Immature natural killer cell (primary cell): ENCODE measurements at regions not wholly inside any gene's neighbourhood (a gene's known extent, or its start where the extent isn't known, plus 50 kb on each side); places are given as distances from the start of the nearest gene placed in this dataset.

Experiments
- DNase-seq, 3 donors: peaks; one replicate each; pipeline ENCODE4 v3.0.0; 2022; ENCODE audit warnings: mixed read lengths in 1 of 3
- H3K27ac Mint-ChIP-seq, 6 donors: one replicate each; pipeline ENCODE4 v1.8.0; 2020; ENCODE audit warnings: mixed read lengths in 6 of 6, mild to moderate bottlenecking in 5 of 6, inconsistent platforms in 4 of 6, moderate library complexity in 3 of 6
- H3K27me3 Mint-ChIP-seq, 3 donors: one replicate each; pipeline ENCODE4 v1.8.0; 2020 to 2021; ENCODE audit warnings: low read depth in 3 of 3, mild to moderate bottlenecking in 3 of 3, mixed read lengths in 3 of 3, moderate library complexity in 3 of 3, inconsistent platforms in 1 of 3
- H3K36me3 Mint-ChIP-seq, 3 donors: one replicate each; pipeline ENCODE4 v1.8.0; 2020; ENCODE audit warnings: mixed read lengths in 3 of 3, inconsistent platforms in 2 of 3, mild to moderate bottlenecking in 2 of 3
- H3K4me1 Mint-ChIP-seq, 2 donors: one replicate each; pipeline ENCODE4 v1.8.0; 2020; ENCODE audit warnings: inconsistent platforms in 2 of 2, mild to moderate bottlenecking in 2 of 2, mixed read lengths in 2 of 2, moderate library complexity in 1 of 2
- H3K4me3 Mint-ChIP-seq, 5 donors: one replicate each; pipeline ENCODE4 v1.8.0; 2020; ENCODE audit warnings: mild to moderate bottlenecking in 5 of 5, mixed read lengths in 5 of 5, inconsistent platforms in 3 of 5, moderate library complexity in 3 of 5
- H3K9me3 Mint-ChIP-seq, 6 donors: one replicate each; pipeline ENCODE4 v1.8.0; 2020; ENCODE audit warnings: mild to moderate bottlenecking in 6 of 6, mixed read lengths in 6 of 6, inconsistent platforms in 4 of 6, moderate library complexity in 3 of 6

- peaks cover 3 to 9% (median 6%) of the 10 kb centered on the region in 3 donors for H3K27me3 Mint-ChIP-seq
- no peak overlapping the region for H3K27ac Mint-ChIP-seq
- H3K4me1 Mint-ChIP-seq = no peaks in the 10 kb centered on the region
- no peaks in the 10 kb centered on the region for H3K36me3 Mint-ChIP-seq
- H3K9me3 Mint-ChIP-seq = no peaks in the 10 kb centered on the region
- H3K4me3 Mint-ChIP-seq = no peak overlapping the region
- no peak for DNase-seq
These were observed 120.7 kb upstream of the VSTM2B start for GRCh38 chr19:29404951-29405727.

GRCh38 chr19:29405728-29405995 lies 120.1 kb upstream of the VSTM2B start:
- H3K27ac Mint-ChIP-seq = no peak overlapping the region
- H3K4me3 Mint-ChIP-seq = no peak overlapping the region
- peaks cover 3 to 7% (median 6%) of the 10 kb centered on the region in 3 donors for H3K27me3 Mint-ChIP-seq
- no peaks in the 10 kb centered on the region for H3K9me3 Mint-ChIP-seq
- no peak for DNase-seq
- H3K4me1 Mint-ChIP-seq = no peaks in the 10 kb centered on the region
- H3K36me3 Mint-ChIP-seq = no peaks in the 10 kb centered on the region

GRCh38 chr19:29409076-29409862 lies 116.5 kb upstream of the VSTM2B start:
- H3K9me3 Mint-ChIP-seq = no peaks in the 10 kb centered on the region
- peaks cover 0 to 9% (median 6%) of the 10 kb centered on the region in 3 donors for H3K27me3 Mint-ChIP-seq
- DNase-seq = no peak
- H3K4me3 Mint-ChIP-seq = no peak overlapping the region
- no peak overlapping the region for H3K27ac Mint-ChIP-seq
- H3K36me3 Mint-ChIP-seq = no peaks in the 10 kb centered on the region
- H3K4me1 Mint-ChIP-seq = no peaks in the 10 kb centered on the region

- H3K27me3 Mint-ChIP-seq = peaks cover 0 to 6% (median 6%) of the 10 kb centered on the region in 3 donors
- no peaks in the 10 kb centered on the region for H3K9me3 Mint-ChIP-seq
- no peaks in the 10 kb centered on the region for H3K4me1 Mint-ChIP-seq
- no peak overlapping the region for H3K4me3 Mint-ChIP-seq
- no peak overlapping the region for H3K27ac Mint-ChIP-seq
- no peaks in the 10 kb centered on the region for H3K36me3 Mint-ChIP-seq
- no peak for DNase-seq
These were observed 115.2 kb upstream of the VSTM2B start for GRCh38 chr19:29410601-29411000.

GRCh38 chr19:29411113-29411581 lies 114.6 kb upstream of the VSTM2B start:
- H3K4me1 Mint-ChIP-seq = no peaks in the 10 kb centered on the region
- H3K27ac Mint-ChIP-seq = no peak overlapping the region

GRCh38 chr19:29413435-29413834 lies 112.4 kb upstream of the VSTM2B start:
- no peaks in the 10 kb centered on the region for H3K36me3 Mint-ChIP-seq
- H3K9me3 Mint-ChIP-seq = no peaks in the 10 kb centered on the region
- H3K27ac Mint-ChIP-seq = no peak overlapping the region
- H3K4me3 Mint-ChIP-seq = no peak overlapping the region
- no peak for DNase-seq
- peaks cover 0 to 5% (median 2%) of the 10 kb centered on the region in 3 donors for H3K27me3 Mint-ChIP-seq
- H3K4me1 Mint-ChIP-seq = no peaks in the 10 kb centered on the region

More at GRCh38 chr19:29411113-29411581, 114.6 kb upstream of the VSTM2B start:
- H3K36me3 Mint-ChIP-seq = no peaks in the 10 kb centered on the region
- H3K4me3 Mint-ChIP-seq = no peak overlapping the region
- no peaks in the 10 kb centered on the region for H3K9me3 Mint-ChIP-seq
- H3K27me3 Mint-ChIP-seq = peaks cover 0 to 6% (median 5%) of the 10 kb centered on the region in 3 donors
- DNase-seq = no peak

- no peaks in the 10 kb centered on the region for H3K4me1 Mint-ChIP-seq
- no peak overlapping the region for H3K27ac Mint-ChIP-seq
- peaks cover 0 to 5% (median 2%) of the 10 kb centered on the region in 3 donors for H3K27me3 Mint-ChIP-seq
- H3K9me3 Mint-ChIP-seq = no peaks in the 10 kb centered on the region
- no peak overlapping the region for H3K4me3 Mint-ChIP-seq
- DNase-seq = no peak
- no peaks in the 10 kb centered on the region for H3K36me3 Mint-ChIP-seq
These were observed 110.3 kb upstream of the VSTM2B start for GRCh38 chr19:29415507-29415906.

- DNase-seq = no peak
- peaks cover 0 to 2% of the 10 kb centered on the region in 2 donors for H3K4me1 Mint-ChIP-seq
- no peaks in the 10 kb centered on the region for H3K36me3 Mint-ChIP-seq
- no peaks in the 10 kb centered on the region for H3K9me3 Mint-ChIP-seq
- H3K27me3 Mint-ChIP-seq = peaks cover 0 to 5% (median 1%) of the 10 kb centered on the region in 3 donors
- no peak overlapping the region for H3K4me3 Mint-ChIP-seq
- H3K27ac Mint-ChIP-seq = no peak overlapping the region
These were observed 108.7 kb upstream of the VSTM2B start for GRCh38 chr19:29417048-29417447.

- Mint-ChIP-seq H3K4me1 (peaks cover 0 to 2% of the 10 kb centered on the region in 2 donors), H3K9me3 (no peaks in the 10 kb centered on the region), H3K36me3 (no peaks in the 10 kb centered on the region), H3K27ac (no peak overlapping the region), H3K4me3 (no peak overlapping the region), H3K27me3 (peaks cover 0 to 1% (median 0%) of the 10 kb centered on the region in 3 donors)
- no peak for DNase-seq
These were observed 107.6 kb upstream of the VSTM2B start for GRCh38 chr19:29418201-29418600.

GRCh38 chr19:29420065-29420464 lies 105.7 kb upstream of the VSTM2B start:
- H3K4me3 Mint-ChIP-seq = no peak overlapping the region
- peaks cover 0 to 2% of the 10 kb centered on the region in 2 donors for H3K4me1 Mint-ChIP-seq
- H3K27me3 Mint-ChIP-seq = peaks cover 0 to 1% (median 0%) of the 10 kb centered on the region in 3 donors
- H3K27ac Mint-ChIP-seq = no peak overlapping the region
- no peak for DNase-seq
- H3K36me3 Mint-ChIP-seq = no peaks in the 10 kb centered on the region
- no peaks in the 10 kb centered on the region for H3K9me3 Mint-ChIP-seq

GRCh38 chr19:29420482-29421195 lies 105.2 kb upstream of the VSTM2B start:
- Mint-ChIP-seq H3K27me3 (peaks cover 0 to 1% (median 0%) of the 10 kb centered on the region in 3 donors), H3K27ac (peak overlapping the region in 1 of 6 donors; percentile 34), H3K9me3 (no peaks in the 10 kb centered on the region), H3K36me3 (no peaks in the 10 kb centered on the region), H3K4me1 (peaks cover 0 to 2% of the 10 kb centered on the region in 2 donors), H3K4me3 (no peak overlapping the region)
- DNase-seq = no peak

- peaks cover 0 to 2% of the 10 kb centered on the region in 2 donors for H3K4me1 Mint-ChIP-seq
- H3K4me3 Mint-ChIP-seq = no peak overlapping the region
- H3K9me3 Mint-ChIP-seq = no peaks in the 10 kb centered on the region
- H3K27ac Mint-ChIP-seq = peak overlapping the region in 2 of 6 donors; percentile 13 to 34
- no peak for DNase-seq
- no peaks in the 10 kb centered on the region for H3K36me3 Mint-ChIP-seq
- peaks cover 0 to 3% (median 1%) of the 10 kb centered on the region in 3 donors for H3K27me3 Mint-ChIP-seq
These were observed 104.6 kb upstream of the VSTM2B start for GRCh38 chr19:29421196-29421545.

- no peak for DNase-seq
These were observed 103.7 kb upstream of the VSTM2B start for GRCh38 chr19:29422047-29422446.

More at GRCh38 chr19:29422047-29422446, 103.7 kb upstream of the VSTM2B start:
- Mint-ChIP-seq H3K9me3 (no peaks in the 10 kb centered on the region), H3K27me3 (peaks cover 1 to 4% (median 3%) of the 10 kb centered on the region in 3 donors), H3K36me3 (no peaks in the 10 kb centered on the region), H3K4me1 (peaks cover 0 to 2% of the 10 kb centered on the region in 2 donors), H3K4me3 (no peak overlapping the region), H3K27ac (no peak overlapping the region)
